Activated T-helper 17 cell treated with anti-CD3 and anti-CD28 coated beads, Interleukin-2, amount 50 U/mL, for 72 hours (primary cell): ENCODE measurements at regions not wholly inside any gene's neighbourhood (a gene's known extent, or its start where the extent isn't known, plus 50 kb on each side); places are given as distances from the start of the nearest gene placed in this dataset.
A peak's percentile ranks its signal among the peaks of the same experiment; 100 is the strongest.
"Not testable (repeated sequence)": the region's sequence is repeated elsewhere in the genome, so short reads cannot be mapped to it uniquely, and the experiment has no call there.

ENCODE experiments used
- ATAC-seq: fragments of 150-1000 bp; cut with Tn5 transposase; replicated peaks from 2 replicates; pipeline ENCODE4 v1.10.0; 2021; ENCODE audit warnings: mild to moderate bottlenecking, moderate library complexity
- H3K27ac Mint-ChIP-seq: one replicate; pipeline ENCODE4 v1.8.0; 2022; ENCODE audit warnings: mixed read lengths
- H3K27me3 Mint-ChIP-seq: one replicate; pipeline ENCODE4 v1.8.0; 2022; ENCODE audit warnings: mixed read lengths
- H3K36me3 Mint-ChIP-seq: one replicate; pipeline ENCODE4 v1.8.0; 2022; ENCODE audit warnings: low read depth, mild to moderate bottlenecking, mixed read lengths
- H3K4me1 Mint-ChIP-seq: one replicate; pipeline ENCODE4 v1.8.0; 2022; ENCODE audit warnings: mixed read lengths
- H3K4me3 Mint-ChIP-seq: one replicate; pipeline ENCODE4 v1.8.0; 2022; ENCODE audit warnings: mild to moderate bottlenecking, mixed read lengths
- H3K9me3 Mint-ChIP-seq: one replicate; pipeline ENCODE4 v1.8.0; 2022; ENCODE audit warnings: mixed read lengths

- no peak for ATAC-seq
- no peaks in the 10 kb centered on the region for H3K36me3 Mint-ChIP-seq
- H3K4me3 Mint-ChIP-seq, result no peak overlapping the region
- H3K9me3 Mint-ChIP-seq, result no peaks in the 10 kb centered on the region
- H3K27me3 Mint-ChIP-seq, result no peaks in the 10 kb centered on the region
- no peak overlapping the region for H3K27ac Mint-ChIP-seq
- no peaks in the 10 kb centered on the region for H3K4me1 Mint-ChIP-seq
These were observed 522.9 kb downstream of the ZEB2 start for GRCh38 chr2:143996974-143997373.

DNA sequence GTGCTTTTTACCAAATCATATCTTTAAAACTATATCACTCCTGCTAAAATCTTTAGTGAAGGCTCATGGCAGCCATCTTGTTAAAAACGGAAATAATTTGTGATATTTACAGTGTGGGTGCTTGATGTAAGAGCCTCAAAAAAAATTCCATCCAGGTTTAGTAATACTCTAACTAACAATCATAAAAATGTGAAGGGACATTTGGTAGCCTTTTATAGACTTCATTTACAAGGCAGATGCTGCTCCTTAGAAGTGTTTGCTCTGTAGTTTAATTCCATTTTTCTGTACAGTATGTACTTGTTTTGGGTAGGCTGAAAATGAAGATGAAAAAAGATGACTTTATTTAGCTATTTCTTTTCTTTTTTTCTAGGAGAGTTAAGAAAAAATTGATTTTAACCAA lies 525.0 kb downstream of the ZEB2 start:
- no peak for ATAC-seq
- no peak overlapping the region for H3K4me3 Mint-ChIP-seq
- no peaks in the 10 kb centered on the region for H3K4me1 Mint-ChIP-seq
- no peaks in the 10 kb centered on the region for H3K9me3 Mint-ChIP-seq
- H3K27me3 Mint-ChIP-seq, result no peaks in the 10 kb centered on the region
- H3K36me3 Mint-ChIP-seq, result no peaks in the 10 kb centered on the region
- no peak overlapping the region for H3K27ac Mint-ChIP-seq

- not testable (repeated sequence) for H3K4me1 Mint-ChIP-seq
These were observed 528.3 kb downstream of the ZEB2 start for GRCh38 chr2:143991596-143991995.

DNA sequence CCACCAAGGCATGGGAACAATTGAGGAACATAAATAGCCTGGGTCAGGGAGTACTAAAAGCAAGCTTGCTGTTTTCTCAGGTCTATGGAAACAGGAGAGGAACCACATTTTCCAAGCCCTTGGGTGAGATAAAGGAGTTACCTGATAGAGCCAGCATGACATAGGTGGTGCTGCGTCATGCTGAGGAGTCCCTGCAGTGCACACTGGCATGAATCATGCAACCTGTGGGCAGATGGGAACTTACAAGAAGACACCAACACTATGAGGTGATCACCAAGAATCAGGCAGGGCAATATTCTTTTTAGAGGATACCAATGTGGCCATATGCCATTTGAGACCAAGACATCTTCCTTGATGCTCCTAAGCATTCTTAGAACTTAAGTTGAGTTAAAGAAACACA lies 531.8 kb downstream of the ZEB2 start:
- peak; percentile 52 for ATAC-seq
- no peaks in the 10 kb centered on the region for H3K4me1 Mint-ChIP-seq
- H3K9me3 Mint-ChIP-seq, result no peaks in the 10 kb centered on the region
- H3K27ac Mint-ChIP-seq, result no peak overlapping the region
- no peaks in the 10 kb centered on the region for H3K36me3 Mint-ChIP-seq
- H3K4me3 Mint-ChIP-seq, result no peak overlapping the region
- no peaks in the 10 kb centered on the region for H3K27me3 Mint-ChIP-seq

More at GRCh38 chr2:143991596-143991995, 528.3 kb downstream of the ZEB2 start:
- not testable (repeated sequence) for H3K36me3 Mint-ChIP-seq, ATAC-seq, H3K4me3 Mint-ChIP-seq, H3K27ac Mint-ChIP-seq, H3K9me3 Mint-ChIP-seq, H3K27me3 Mint-ChIP-seq

GRCh38 chr2:143981428-143981827 lies 538.5 kb downstream of the ZEB2 start:
- no peaks in the 10 kb centered on the region for H3K36me3 Mint-ChIP-seq
- ATAC-seq, result no peak
- no peaks in the 10 kb centered on the region for H3K9me3 Mint-ChIP-seq
- H3K4me3 Mint-ChIP-seq, result no peak overlapping the region
- no peaks in the 10 kb centered on the region for H3K4me1 Mint-ChIP-seq
- no peak overlapping the region for H3K27ac Mint-ChIP-seq
- no peaks in the 10 kb centered on the region for H3K27me3 Mint-ChIP-seq

- no peak overlapping the region for H3K27ac Mint-ChIP-seq
- no peaks in the 10 kb centered on the region for H3K4me1 Mint-ChIP-seq
- no peak overlapping the region for H3K4me3 Mint-ChIP-seq
- no peaks in the 10 kb centered on the region for H3K36me3 Mint-ChIP-seq
- no peaks in the 10 kb centered on the region for H3K27me3 Mint-ChIP-seq
- no peaks in the 10 kb centered on the region for H3K9me3 Mint-ChIP-seq
- ATAC-seq, result no peak
These were observed 542.6 kb downstream of the ZEB2 start for GRCh38 chr2:143977356-143977755.

DNA sequence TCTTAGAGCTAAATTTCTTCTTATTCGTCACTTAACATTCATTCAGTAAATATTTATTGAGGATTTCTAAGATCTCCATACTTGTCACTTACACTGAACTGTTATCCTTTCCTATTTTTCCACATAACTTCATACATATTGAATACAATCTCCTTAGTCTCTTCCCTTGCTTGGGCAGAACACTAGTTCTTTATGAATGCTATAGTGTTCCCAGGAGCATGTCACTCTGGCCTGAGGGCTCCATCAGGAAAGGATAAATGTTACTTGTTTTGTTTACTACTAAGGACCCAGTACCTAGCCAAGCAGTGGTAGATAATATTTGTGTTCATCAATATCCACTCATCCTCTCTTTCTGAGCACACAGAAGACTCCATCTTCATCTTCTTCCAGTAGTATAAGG lies 544.7 kb downstream of the ZEB2 start:
- Mint-ChIP-seq H3K4me3 (no peak overlapping the region), H3K27ac (no peak overlapping the region), H3K36me3 (no peaks in the 10 kb centered on the region), H3K9me3 (no peaks in the 10 kb centered on the region), H3K4me1 (no peaks in the 10 kb centered on the region), H3K27me3 (no peaks in the 10 kb centered on the region)
- no peak for ATAC-seq

DNA sequence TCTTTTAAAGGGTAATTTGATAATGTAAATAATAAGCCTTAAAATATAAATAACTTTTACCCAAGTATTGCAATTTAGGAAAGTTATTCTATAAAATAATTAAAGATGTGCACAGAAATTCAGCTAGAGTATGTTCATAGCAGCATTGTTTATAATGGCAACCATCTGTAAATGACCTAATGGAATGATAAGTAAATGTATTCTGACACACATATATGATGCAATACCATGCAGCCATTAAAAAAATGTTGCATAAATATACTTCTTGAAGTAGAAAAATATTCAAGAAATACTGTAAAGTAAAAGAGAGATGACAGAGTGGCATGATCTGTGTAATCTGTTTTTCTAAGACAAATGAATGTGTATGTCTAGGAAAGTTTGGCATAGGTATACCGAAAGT lies 545.7 kb downstream of the ZEB2 start:
- no peaks in the 10 kb centered on the region for H3K36me3 Mint-ChIP-seq
- ATAC-seq, result no peak
- H3K9me3 Mint-ChIP-seq, result no peaks in the 10 kb centered on the region
- no peaks in the 10 kb centered on the region for H3K4me1 Mint-ChIP-seq
- no peak overlapping the region for H3K4me3 Mint-ChIP-seq
- H3K27ac Mint-ChIP-seq, result no peak overlapping the region
- H3K27me3 Mint-ChIP-seq, result no peaks in the 10 kb centered on the region

GRCh38 chr2:143968860-143969259 lies 551.1 kb downstream of the ZEB2 start:
- no peak for ATAC-seq
- Mint-ChIP-seq H3K27ac (no peak overlapping the region), H3K4me1 (no peaks in the 10 kb centered on the region)

GRCh38 chr2:143968360-143968759 lies 551.6 kb downstream of the ZEB2 start:
- ATAC-seq, result peak; percentile 53
- no peaks in the 10 kb centered on the region for H3K9me3 Mint-ChIP-seq

More at GRCh38 chr2:143968860-143969259, 551.1 kb downstream of the ZEB2 start:
- H3K9me3 Mint-ChIP-seq, result no peaks in the 10 kb centered on the region
- no peak overlapping the region for H3K4me3 Mint-ChIP-seq
- no peaks in the 10 kb centered on the region for H3K36me3 Mint-ChIP-seq
- no peaks in the 10 kb centered on the region for H3K27me3 Mint-ChIP-seq

DNA sequence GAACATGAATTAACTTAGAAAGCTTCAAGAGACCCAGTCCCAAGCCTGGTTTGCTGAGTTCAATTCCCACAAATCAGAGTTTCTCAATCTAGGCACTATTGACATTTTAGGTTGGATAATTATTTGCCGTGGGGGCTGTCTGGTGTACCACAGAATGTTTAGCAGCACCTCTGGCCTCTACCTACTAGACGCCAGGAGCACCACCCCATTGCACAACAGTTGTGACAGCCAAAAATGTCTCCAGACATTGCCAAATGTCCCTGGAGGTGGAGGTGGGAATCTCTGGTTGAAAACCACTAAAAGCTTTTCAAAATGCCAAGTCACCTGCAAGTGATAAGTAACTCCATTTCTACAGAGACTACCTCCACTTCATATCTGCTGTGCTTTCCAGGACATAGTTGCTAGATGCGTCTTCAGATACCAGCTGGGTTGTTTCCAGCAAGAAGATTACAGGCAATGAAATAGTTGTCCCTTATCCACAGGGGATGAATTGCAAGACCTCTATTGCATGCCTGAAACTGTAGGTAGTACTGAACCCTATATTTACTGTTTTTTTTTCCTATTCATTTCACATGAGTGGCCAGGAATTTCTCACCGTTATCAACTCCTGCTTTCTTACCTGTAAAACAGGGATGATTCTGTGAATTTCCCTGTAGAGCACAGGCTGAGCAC lies 554.3 kb downstream of the ZEB2 start:
- Mint-ChIP-seq H3K27me3 (no peaks in the 10 kb centered on the region), H3K9me3 (peaks cover 4% of the 10 kb centered on the region), H3K4me1 (no peaks in the 10 kb centered on the region)

More at GRCh38 chr2:143968360-143968759, 551.6 kb downstream of the ZEB2 start:
- no peaks in the 10 kb centered on the region for H3K27me3 Mint-ChIP-seq
- no peaks in the 10 kb centered on the region for H3K36me3 Mint-ChIP-seq
- no peak overlapping the region for H3K4me3 Mint-ChIP-seq
- no peaks in the 10 kb centered on the region for H3K4me1 Mint-ChIP-seq
- H3K27ac Mint-ChIP-seq, result no peak overlapping the region

DNA sequence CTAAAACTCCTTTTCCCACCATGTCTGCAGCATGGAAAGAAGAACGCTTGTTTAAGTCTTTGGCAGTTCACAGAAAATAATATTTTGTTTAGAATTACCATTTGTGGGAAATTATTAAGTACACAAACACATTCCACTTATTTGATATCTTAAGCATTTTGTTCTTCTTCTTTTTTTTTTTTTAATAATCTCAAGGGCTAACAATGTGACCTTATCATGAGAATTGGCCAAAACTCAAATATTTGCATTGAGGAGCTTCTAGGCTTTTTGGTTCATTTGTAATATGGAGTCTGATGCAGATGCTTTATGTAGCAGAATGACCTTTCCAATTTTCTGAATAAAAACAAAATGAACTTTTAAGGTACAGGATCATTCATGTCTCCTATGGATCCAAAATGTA lies 555.0 kb downstream of the ZEB2 start:
- no peak for ATAC-seq
- Mint-ChIP-seq H3K36me3 (no peaks in the 10 kb centered on the region), H3K9me3 (peaks cover 4% of the 10 kb centered on the region), H3K4me1 (no peaks in the 10 kb centered on the region), H3K27me3 (no peaks in the 10 kb centered on the region), H3K27ac (no peak overlapping the region), H3K4me3 (no peak overlapping the region)

More for the DNA sequence above, 554.3 kb downstream of the ZEB2 start:
- H3K36me3 Mint-ChIP-seq, result no peaks in the 10 kb centered on the region
- ATAC-seq, result no peak
- no peak overlapping the region for H3K27ac Mint-ChIP-seq
- no peak overlapping the region for H3K4me3 Mint-ChIP-seq

DNA sequence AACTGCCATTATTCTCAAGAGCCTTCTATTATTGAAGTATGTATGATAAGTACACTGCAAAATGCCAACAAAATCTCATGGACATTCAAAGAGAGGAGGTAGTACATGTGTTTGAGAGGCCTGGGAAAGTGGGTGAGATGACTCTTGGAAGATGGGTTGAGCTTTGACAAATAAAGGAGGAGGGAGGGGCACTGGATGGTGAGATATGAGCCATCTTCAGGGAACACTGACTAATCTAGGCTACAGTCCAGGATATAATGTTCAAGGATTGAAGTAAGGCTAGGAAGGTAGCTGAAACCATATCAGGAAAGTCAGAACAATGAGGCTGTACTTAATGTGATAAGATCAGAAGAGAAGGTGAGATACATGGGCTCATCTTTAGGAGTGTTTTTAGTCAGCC lies 559.7 kb downstream of the ZEB2 start:
- no peak overlapping the region for H3K4me3 Mint-ChIP-seq
- H3K27me3 Mint-ChIP-seq, result no peaks in the 10 kb centered on the region
- H3K27ac Mint-ChIP-seq, result no peak overlapping the region
- ATAC-seq, result no peak
- H3K9me3 Mint-ChIP-seq, result peaks cover 4% of the 10 kb centered on the region
- H3K4me1 Mint-ChIP-seq, result no peaks in the 10 kb centered on the region
- H3K36me3 Mint-ChIP-seq, result no peaks in the 10 kb centered on the region

DNA sequence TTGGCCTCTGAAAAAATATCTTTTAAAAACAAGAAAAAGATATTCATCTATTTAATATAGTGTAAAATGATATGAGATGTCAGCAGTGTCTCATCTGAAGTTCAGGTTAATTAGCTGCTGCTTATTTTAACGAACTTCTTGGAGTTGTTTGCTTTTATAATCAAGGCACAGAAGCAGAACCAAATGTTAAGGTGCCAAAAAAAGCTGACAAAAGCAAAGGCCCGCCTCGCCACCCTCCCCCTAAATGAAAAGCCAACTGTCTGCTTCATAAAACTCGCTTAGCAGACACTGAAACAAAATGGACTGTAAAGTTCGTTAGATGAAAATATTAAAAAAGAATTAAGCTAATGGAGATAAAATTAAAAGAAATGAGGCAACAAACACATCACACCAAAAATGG lies 562.6 kb downstream of the ZEB2 start:
- Mint-ChIP-seq H3K9me3 (peaks cover 4% of the 10 kb centered on the region), H3K4me3 (no peak overlapping the region), H3K4me1 (no peaks in the 10 kb centered on the region), H3K27ac (no peak overlapping the region), H3K36me3 (no peaks in the 10 kb centered on the region), H3K27me3 (no peaks in the 10 kb centered on the region)
- ATAC-seq, result no peak

DNA sequence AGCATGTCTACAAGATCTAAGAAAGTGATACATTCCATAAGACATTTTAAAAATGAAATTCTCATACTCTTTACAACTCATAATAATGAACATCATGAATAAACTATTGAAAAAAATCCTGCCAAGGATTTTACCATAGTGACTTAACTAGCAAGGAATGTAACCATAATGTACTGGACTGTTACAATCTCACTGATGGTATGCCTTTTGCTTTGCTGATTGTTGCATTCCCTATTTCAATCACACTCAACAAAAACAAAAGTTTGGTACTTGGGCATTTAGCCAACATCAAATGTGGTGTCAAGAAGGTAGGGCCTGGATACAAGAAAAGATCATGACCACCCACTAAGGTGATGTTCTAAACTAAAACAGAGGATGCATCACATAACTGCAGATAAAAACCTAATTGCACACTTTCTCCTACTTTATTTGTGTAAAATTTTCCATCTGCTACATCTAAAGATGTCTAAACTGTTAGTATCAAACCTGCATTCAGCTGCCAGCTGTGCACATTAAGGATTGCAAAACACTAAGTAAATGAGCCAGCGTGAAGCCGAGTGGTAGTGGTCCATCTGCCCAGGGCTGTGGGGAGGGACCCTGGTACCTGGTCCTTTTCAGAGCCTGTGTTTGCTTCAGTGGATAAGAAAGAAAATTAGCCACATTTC lies 564.4 kb downstream of the ZEB2 start:
- no peak for ATAC-seq
- Mint-ChIP-seq H3K4me3 (no peak overlapping the region), H3K27me3 (no peaks in the 10 kb centered on the region), H3K36me3 (no peaks in the 10 kb centered on the region), H3K4me1 (no peaks in the 10 kb centered on the region), H3K27ac (no peak overlapping the region), H3K9me3 (no peaks in the 10 kb centered on the region)
